Right lobe of liver (tissue), 4 donors: ENCODE measurements at regions not wholly inside any gene's neighbourhood (a gene's known extent, or its start where the extent isn't known, plus 50 kb on each side); places are given as distances from the start of the nearest gene placed in this dataset.

ENCODE experiments used
- POLR2A ChIP-seq: fragments of 450-650 bp; IDR thresholded peaks from one replicate; pipeline ENCODE4 v1.6.1; 2017; ENCODE audit warnings: antibody characterized with exemption, mild to moderate bottlenecking
- TF ChIP-seq, protein P1 (sequence below), 4 donors: fragments of 200-600 bp in 3 of 4; fragments of 450-650 bp in 1 of 4; IDR thresholded peaks; one replicate each; pipeline versions ENCODE4 v1.5.1 to v1.8.0; 2016 to 2022; ENCODE audit warnings: antibody characterized with exemption in 4 of 4, mild to moderate bottlenecking in 2 of 4
- donor health status: DM: no; HTN: no; CAD: no.
- donor health status: DM: no; HTN: no; CAD: no.
- donor health status: DM: no; HTN: yes; CAD: no.

DNA sequence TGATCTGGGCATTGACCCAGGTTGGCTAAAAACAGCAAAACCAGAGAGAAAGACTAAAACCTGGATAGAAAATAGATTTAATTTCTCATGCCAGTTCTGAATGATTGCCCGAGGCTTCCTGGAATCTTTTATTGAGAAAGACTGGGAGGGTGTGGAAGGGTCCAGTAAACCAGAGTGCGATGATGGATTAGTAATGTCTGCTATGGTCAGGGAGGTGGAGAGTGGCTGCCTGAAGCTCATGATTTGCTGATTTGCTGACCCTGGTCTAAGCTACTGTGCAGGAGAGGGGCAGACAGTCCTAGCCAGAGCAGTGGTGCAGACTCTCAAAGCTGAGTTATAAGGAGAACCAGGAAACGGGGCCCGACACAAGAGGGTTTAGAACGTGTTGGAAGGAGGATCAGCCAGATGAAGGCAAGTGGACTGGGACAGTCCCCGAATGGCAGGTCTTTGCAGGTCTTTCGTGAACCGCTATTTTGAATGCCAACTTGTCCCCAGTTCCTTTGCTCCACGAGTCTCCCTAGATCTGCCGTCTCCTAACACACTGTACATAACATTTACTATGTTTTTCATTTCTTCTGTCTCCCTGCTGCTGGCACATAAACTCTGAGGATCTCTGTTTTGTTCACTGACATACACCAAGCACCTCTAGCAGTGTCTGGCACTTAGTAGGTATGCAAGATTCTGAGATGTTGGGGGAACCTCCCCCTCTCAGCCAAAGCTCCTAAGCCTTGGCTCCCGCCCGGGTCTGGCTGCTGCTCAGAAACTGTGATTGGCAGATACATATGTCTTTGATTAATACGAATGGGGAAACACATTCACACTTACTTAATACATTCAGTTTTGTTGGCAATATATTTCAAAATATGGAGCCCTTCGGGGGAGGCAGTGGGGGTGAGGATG lies 237.3 kb upstream of the TNRC6C start:
- TF ChIP-seq, protein P1, sequence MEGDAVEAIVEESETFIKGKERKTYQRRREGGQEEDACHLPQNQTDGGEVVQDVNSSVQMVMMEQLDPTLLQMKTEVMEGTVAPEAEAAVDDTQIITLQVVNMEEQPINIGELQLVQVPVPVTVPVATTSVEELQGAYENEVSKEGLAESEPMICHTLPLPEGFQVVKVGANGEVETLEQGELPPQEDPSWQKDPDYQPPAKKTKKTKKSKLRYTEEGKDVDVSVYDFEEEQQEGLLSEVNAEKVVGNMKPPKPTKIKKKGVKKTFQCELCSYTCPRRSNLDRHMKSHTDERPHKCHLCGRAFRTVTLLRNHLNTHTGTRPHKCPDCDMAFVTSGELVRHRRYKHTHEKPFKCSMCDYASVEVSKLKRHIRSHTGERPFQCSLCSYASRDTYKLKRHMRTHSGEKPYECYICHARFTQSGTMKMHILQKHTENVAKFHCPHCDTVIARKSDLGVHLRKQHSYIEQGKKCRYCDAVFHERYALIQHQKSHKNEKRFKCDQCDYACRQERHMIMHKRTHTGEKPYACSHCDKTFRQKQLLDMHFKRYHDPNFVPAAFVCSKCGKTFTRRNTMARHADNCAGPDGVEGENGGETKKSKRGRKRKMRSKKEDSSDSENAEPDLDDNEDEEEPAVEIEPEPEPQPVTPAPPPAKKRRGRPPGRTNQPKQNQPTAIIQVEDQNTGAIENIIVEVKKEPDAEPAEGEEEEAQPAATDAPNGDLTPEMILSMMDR (IDR thresholded peaks at IDR 0.05), result no peak
- TF ChIP-seq POLR2A, result no peak
